ENCODE measurements at regions not wholly inside any gene's neighbourhood (a gene's known extent, or its start where the extent isn't known, plus 50 kb on each side); places are given as distances from the start of the nearest gene placed in this dataset.

DNA sequence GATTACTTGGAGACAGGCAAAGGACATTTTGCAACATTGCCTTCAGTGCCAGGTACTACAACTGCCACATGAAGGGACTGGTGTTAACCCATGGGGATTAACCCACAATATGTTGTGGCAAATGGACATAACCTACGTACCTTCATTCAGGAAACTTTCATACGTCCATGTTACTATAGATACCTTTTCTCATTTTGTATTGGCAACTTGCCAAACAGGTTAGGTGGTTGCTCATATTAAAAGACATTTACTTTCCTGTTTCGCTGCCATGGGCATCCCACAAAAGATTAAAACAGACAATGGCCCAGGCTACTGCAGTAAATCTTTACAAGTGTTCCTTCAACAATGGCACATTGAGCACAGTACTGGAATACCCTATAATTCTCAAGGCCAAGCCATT lies 925.3 kb downstream of the SLITRK6 start:
- TF ChIP-seq, protein P1, sequence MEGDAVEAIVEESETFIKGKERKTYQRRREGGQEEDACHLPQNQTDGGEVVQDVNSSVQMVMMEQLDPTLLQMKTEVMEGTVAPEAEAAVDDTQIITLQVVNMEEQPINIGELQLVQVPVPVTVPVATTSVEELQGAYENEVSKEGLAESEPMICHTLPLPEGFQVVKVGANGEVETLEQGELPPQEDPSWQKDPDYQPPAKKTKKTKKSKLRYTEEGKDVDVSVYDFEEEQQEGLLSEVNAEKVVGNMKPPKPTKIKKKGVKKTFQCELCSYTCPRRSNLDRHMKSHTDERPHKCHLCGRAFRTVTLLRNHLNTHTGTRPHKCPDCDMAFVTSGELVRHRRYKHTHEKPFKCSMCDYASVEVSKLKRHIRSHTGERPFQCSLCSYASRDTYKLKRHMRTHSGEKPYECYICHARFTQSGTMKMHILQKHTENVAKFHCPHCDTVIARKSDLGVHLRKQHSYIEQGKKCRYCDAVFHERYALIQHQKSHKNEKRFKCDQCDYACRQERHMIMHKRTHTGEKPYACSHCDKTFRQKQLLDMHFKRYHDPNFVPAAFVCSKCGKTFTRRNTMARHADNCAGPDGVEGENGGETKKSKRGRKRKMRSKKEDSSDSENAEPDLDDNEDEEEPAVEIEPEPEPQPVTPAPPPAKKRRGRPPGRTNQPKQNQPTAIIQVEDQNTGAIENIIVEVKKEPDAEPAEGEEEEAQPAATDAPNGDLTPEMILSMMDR (conservative IDR thresholded peaks at IDR 0.05; ENCODE audit: low read depth, low read length), result no peak
- TF ChIP-seq EZH2phosphoT487 (IDR thresholded peaks at IDR 0.05; ENCODE audit: borderline replicate concordance, low read length), result no peak
